CD4-positive, CD25-positive, alpha-beta regulatory T cell (primary cell): ENCODE measurements at regions not wholly inside any gene's neighbourhood (a gene's known extent, or its start where the extent isn't known, plus 50 kb on each side); places are given as distances from the start of the nearest gene placed in this dataset.

Experiments used
- ATAC-seq, 2 donors: fragments of 150-1000 bp; cut with Tn5 transposase; one replicate each; pipeline ENCODE4 v1.10.0; 2021; ENCODE audit warnings: low read depth in 2 of 2, moderate number of reproducible peaks in 2 of 2, moderate library complexity in 1 of 2
- DNase-seq, 3 donors: peaks; one replicate each; pipeline versions ENCODE4 v3.0.0 to v3.0.0-alpha.2; 2012 to 2022; ENCODE audit warnings: mixed read lengths in 1 of 3
- H3K27ac ChIP-seq: one replicate; pipeline ENCODE4 v1.7.0; 2013; ENCODE audit warnings: mild to moderate bottlenecking, low read length; ENCODE audit not compliant: insufficient read depth, poor library complexity, severe bottlenecking
- H3K27me3 ChIP-seq: one replicate; pipeline ENCODE4 v1.7.0; 2013; ENCODE audit warnings: low read length; ENCODE audit not compliant: control insufficient read depth, insufficient read depth
- H3K36me3 ChIP-seq: one replicate; pipeline ENCODE4 v1.7.0; 2013; ENCODE audit warnings: mild to moderate bottlenecking, low read length, moderate library complexity; ENCODE audit not compliant: control insufficient read depth, insufficient read depth
- H3K4me1 ChIP-seq: 2 replicates; pipeline ENCODE4 v1.7.0; 2013; ENCODE audit warnings: mild to moderate bottlenecking, low read length; ENCODE audit not compliant: insufficient read depth, control insufficient read depth, poor library complexity, severe bottlenecking
- H3K4me3 ChIP-seq: one replicate; pipeline ENCODE4 v1.7.0; 2013; ENCODE audit warnings: low read depth, mild to moderate bottlenecking, low read length, moderate library complexity
- H3K9me3 ChIP-seq, 2 experiments: 1 replicate in 1 of 2; 2 replicates in 1 of 2; pipeline ENCODE4 v1.7.0; 2013; ENCODE audit warnings: low read length in 2 of 2, mild to moderate bottlenecking in 1 of 2, moderate library complexity in 1 of 2; ENCODE audit not compliant: control insufficient read depth in 2 of 2
- H3K27ac Mint-ChIP-seq, 3 donors: one replicate each; pipeline ENCODE4 v1.8.0; 2020 to 2022; ENCODE audit warnings: mild to moderate bottlenecking in 3 of 3, mixed read lengths in 3 of 3, moderate library complexity in 2 of 3
- H3K27me3 Mint-ChIP-seq: one replicate; pipeline ENCODE4 v1.8.0; 2022; ENCODE audit warnings: mild to moderate bottlenecking, mixed read lengths
- H3K36me3 Mint-ChIP-seq: one replicate; pipeline ENCODE4 v1.8.0; 2020; ENCODE audit warnings: mixed read lengths
- H3K4me1 Mint-ChIP-seq, 4 donors: one replicate each; pipeline ENCODE4 v1.8.0; 2020 to 2022; ENCODE audit warnings: mixed read lengths in 4 of 4, mild to moderate bottlenecking in 1 of 4
- H3K4me3 Mint-ChIP-seq, 4 donors: one replicate each; pipeline ENCODE4 v1.8.0; 2020 to 2022; ENCODE audit warnings: mild to moderate bottlenecking in 4 of 4, mixed read lengths in 4 of 4, moderate library complexity in 3 of 4
- H3K9me3 Mint-ChIP-seq, 7 donors: one replicate each; pipeline ENCODE4 v1.8.0; 2020 to 2022; ENCODE audit warnings: mixed read lengths in 7 of 7, mild to moderate bottlenecking in 3 of 7, moderate library complexity in 2 of 7

- H3K36me3 Mint-ChIP-seq, result no peaks in the 10 kb centered on the region
- H3K4me3 ChIP-seq, result no peak overlapping the region
- no peaks in the 10 kb centered on the region for H3K27me3 Mint-ChIP-seq
- no peaks in the 10 kb centered on the region for H3K36me3 ChIP-seq
- H3K27me3 ChIP-seq, result no peaks in the 10 kb centered on the region
- H3K9me3 Mint-ChIP-seq, result peaks cover 0 to 18% (median 6%) of the 10 kb centered on the region in 7 donors
- no peak overlapping the region for H3K27ac ChIP-seq
- ATAC-seq, result no peak
- H3K4me1 ChIP-seq, result no peaks in the 10 kb centered on the region
- H3K4me3 Mint-ChIP-seq, result no peak overlapping the region
- H3K27ac Mint-ChIP-seq, result no peak overlapping the region
- no peaks in the 10 kb centered on the region for H3K4me1 Mint-ChIP-seq
- no peak for DNase-seq
- H3K9me3 ChIP-seq, result no peaks in the 10 kb centered on the region
These were observed 65.3 kb upstream of the PTGDR start for GRCh38 chr14:52202151-52202550.

- Mint-ChIP-seq H3K36me3 (no peaks in the 10 kb centered on the region), H3K27ac (no peak overlapping the region), H3K4me3 (no peak overlapping the region), H3K9me3 (peaks cover 0 to 7% (median 2%) of the 10 kb centered on the region in 7 donors), H3K27me3 (peaks cover 7% of the 10 kb centered on the region), H3K4me1 (peaks cover 0 to 2% (median 0%) of the 10 kb centered on the region in 4 donors)
- Histone ChIP-seq H3K27me3 (no peaks in the 10 kb centered on the region), H3K36me3 (no peaks in the 10 kb centered on the region), H3K9me3 (peaks cover under 1 to 3% of the 10 kb centered on the region in 2 experiments), H3K27ac (no peak overlapping the region), H3K4me3 (no peak overlapping the region), H3K4me1 (no peaks in the 10 kb centered on the region)
- DNase-seq, result no peak
- ATAC-seq, result no peak
These were observed 77.1 kb upstream of the PTGDR start for GRCh38 chr14:52190337-52190931.

GRCh38 chr14:52189325-52189724, 78.2 kb upstream of the PTGDR start:
- no peak for DNase-seq
- ATAC-seq, result no peak
- Mint-ChIP-seq H3K36me3 (no peaks in the 10 kb centered on the region), H3K4me3 (no peak overlapping the region), H3K9me3 (peaks cover 0 to 3% (median under 1%) of the 10 kb centered on the region in 7 donors), H3K27me3 (peaks cover 11% of the 10 kb centered on the region), H3K4me1 (peaks cover 0 to 2% (median 0%) of the 10 kb centered on the region in 4 donors), H3K27ac (no peak overlapping the region)
- no peaks in the 10 kb centered on the region for H3K4me1 ChIP-seq
- no peaks in the 10 kb centered on the region for H3K36me3 ChIP-seq
- H3K9me3 ChIP-seq, result no peaks in the 10 kb centered on the region
- H3K27ac ChIP-seq, result no peak overlapping the region
- no peaks in the 10 kb centered on the region for H3K27me3 ChIP-seq
- H3K4me3 ChIP-seq, result no peak overlapping the region

- DNase-seq (no peak), ATAC-seq (no peak)
- peaks cover 11% of the 10 kb centered on the region for H3K27me3 Mint-ChIP-seq
- no peaks in the 10 kb centered on the region for H3K36me3 Mint-ChIP-seq
- no peaks in the 10 kb centered on the region for H3K36me3 ChIP-seq
- no peak overlapping the region for H3K4me3 ChIP-seq
- H3K27ac ChIP-seq, result no peak overlapping the region
- no peaks in the 10 kb centered on the region for H3K27me3 ChIP-seq
- peaks cover 0 to 3% (median 2%) of the 10 kb centered on the region in 7 donors for H3K9me3 Mint-ChIP-seq
- no peaks in the 10 kb centered on the region for H3K9me3 ChIP-seq
- H3K4me3 Mint-ChIP-seq, result no peak overlapping the region
- H3K27ac Mint-ChIP-seq, result no peak overlapping the region
- peaks cover 0 to 2% (median 0%) of the 10 kb centered on the region in 4 donors for H3K4me1 Mint-ChIP-seq
- H3K4me1 ChIP-seq, result no peaks in the 10 kb centered on the region
These were observed 79.1 kb upstream of the PTGDR start for GRCh38 chr14:52188381-52188780.

- peaks cover 0 to 15% (median 8%) of the 10 kb centered on the region in 7 donors for H3K9me3 Mint-ChIP-seq
- ATAC-seq (no peak), DNase-seq (no peak)
- no peak overlapping the region for H3K4me3 Mint-ChIP-seq
- H3K4me1 ChIP-seq, result no peaks in the 10 kb centered on the region
- no peak overlapping the region for H3K27ac Mint-ChIP-seq
- H3K36me3 ChIP-seq, result no peaks in the 10 kb centered on the region
- no peak overlapping the region for H3K4me3 ChIP-seq
- no peaks in the 10 kb centered on the region for H3K36me3 Mint-ChIP-seq
- H3K27me3 ChIP-seq, result no peaks in the 10 kb centered on the region
- peaks cover 0 to 2% (median 0%) of the 10 kb centered on the region in 4 donors for H3K4me1 Mint-ChIP-seq
- H3K9me3 ChIP-seq, result peaks cover 0 to 8% of the 10 kb centered on the region in 2 experiments
- no peak overlapping the region for H3K27ac ChIP-seq
- H3K27me3 Mint-ChIP-seq, result peaks cover 22% of the 10 kb centered on the region
These were observed 82.3 kb upstream of the PTGDR start for GRCh38 chr14:52185178-52185577.

- DNase-seq, result no peak
- H3K36me3 ChIP-seq, result no peaks in the 10 kb centered on the region
- Mint-ChIP-seq H3K27ac (no peak overlapping the region), H3K4me3 (no peak overlapping the region), H3K27me3 (peaks cover 22% of the 10 kb centered on the region), H3K9me3 (peaks cover 0 to 17% (median 8%) of the 10 kb centered on the region in 7 donors), H3K4me1 (peaks cover 0 to 2% (median 0%) of the 10 kb centered on the region in 4 donors), H3K36me3 (no peaks in the 10 kb centered on the region)
- H3K27ac ChIP-seq, result no peak overlapping the region
- H3K27me3 ChIP-seq, result no peaks in the 10 kb centered on the region
- no peaks in the 10 kb centered on the region for H3K4me1 ChIP-seq
- H3K4me3 ChIP-seq, result no peak overlapping the region
- ATAC-seq, result no peak
- H3K9me3 ChIP-seq, result peaks cover 0 to 8% of the 10 kb centered on the region in 2 experiments
These were observed 84.6 kb upstream of the PTGDR start for GRCh38 chr14:52182853-52183252.

GRCh38 chr14:52179141-52179790, 88.2 kb upstream of the PTGDR start:
- H3K4me3 ChIP-seq, result no peak overlapping the region

More at GRCh38 chr14:52179141-52179790, 88.2 kb upstream of the PTGDR start:
- DNase-seq (no peak), ATAC-seq (no peak)
- Mint-ChIP-seq H3K27me3 (peaks cover 16% of the 10 kb centered on the region), H3K4me1 (peaks cover 0 to 19% (median 9%) of the 10 kb centered on the region in 4 donors), H3K36me3 (no peaks in the 10 kb centered on the region), H3K9me3 (peaks cover 4 to 17% (median 9%) of the 10 kb centered on the region in 7 donors), H3K27ac (no peak overlapping the region), H3K4me3 (no peak overlapping the region)
- peaks cover 15% of the 10 kb centered on the region for H3K4me1 ChIP-seq
- peaks cover 0 to 8% of the 10 kb centered on the region in 2 experiments for H3K9me3 ChIP-seq
- no peaks in the 10 kb centered on the region for H3K36me3 ChIP-seq
- H3K27ac ChIP-seq, result no peak overlapping the region
- H3K27me3 ChIP-seq, result no peaks in the 10 kb centered on the region
